ENCODE measurements at regions not wholly inside any gene's neighbourhood (a gene's known extent, or its start where the extent isn't known, plus 50 kb on each side); places are given as distances from the start of the nearest gene placed in this dataset.
A peak's percentile ranks its signal among the peaks of the same experiment; 100 is the strongest.

GRCh38 chr21:43351501-43352153 is 75.3 kb downstream of the SIK1 start:
- no peak overlapping the region for H3K27ac ChIP-seq (ENCODE audit: low read depth, low read length)
- H3K79me1 ChIP-seq (ENCODE audit: low read length), result peaks cover under 1% of the 10 kb centered on the region
- H3K9ac ChIP-seq (ENCODE audit: low read length), result no peak overlapping the region
- no peak overlapping the region for H2BK120ac ChIP-seq (ENCODE audit: insufficient read depth, low read length, poor library complexity)
- no peak overlapping the region for H3K23ac ChIP-seq (ENCODE audit: low read length)
- no peaks in the 10 kb centered on the region for H3K79me2 ChIP-seq (ENCODE audit: control insufficient read depth, insufficient read depth, low read length, poor library complexity)
- no peak overlapping the region for H4K8ac ChIP-seq (ENCODE audit: low read depth, low read length)
- no peaks in the 10 kb centered on the region for H3K36me3 ChIP-seq (ENCODE audit: control insufficient read depth in 1 of 2, insufficient read depth in 2 of 2, low read length in 2 of 2)
- H2BK12ac ChIP-seq (ENCODE audit: low read length), result no peak overlapping the region
- whole genome bisulfite sequencing (ENCODE audit: extremely low coverage, insufficient coverage, insufficient read length), result no CpG with 5 or more reads among the region's 13 CpGs
- H3K4me2 ChIP-seq (ENCODE audit: low read length), result no peak overlapping the region
- no peak overlapping the region for H3K14ac ChIP-seq (ENCODE audit: low read length)
- peaks cover 7 to 8% of the 10 kb centered on the region in 2 experiments for H3K4me1 ChIP-seq (ENCODE audit: control insufficient read depth in 1 of 2, insufficient read depth in 2 of 2, low read length in 2 of 2)
- H3K4ac ChIP-seq (ENCODE audit: low read depth, low read length), result no peak overlapping the region
- no peak overlapping the region for H2AK5ac ChIP-seq (ENCODE audit: low read length)
- no peak overlapping the region for H3K18ac ChIP-seq (ENCODE audit: low read length)
- H2BK5ac ChIP-seq (ENCODE audit: low read depth, low read length, poor library complexity), result no peak overlapping the region
- no peak overlapping the region for H2AFZ ChIP-seq (ENCODE audit: insufficient read depth, low read length, poor library complexity)
- no peak overlapping the region for H3K4me3 ChIP-seq (ENCODE audit: low read depth, low read length)
- no peak overlapping the region for H4K12ac ChIP-seq (ENCODE audit: low read depth, low read length)
- H3K9me3 ChIP-seq (ENCODE audit: insufficient read depth, low read depth, low read length), result peaks cover 3% of the 10 kb centered on the region
- no peak for DNase-seq
- H4K91ac ChIP-seq (ENCODE audit: low read depth, low read length), result no peak overlapping the region
- no peaks in the 10 kb centered on the region for H3K27me3 ChIP-seq (ENCODE audit: insufficient read depth, low read length)

GRCh38 chr21:43349644-43350043 is 77.3 kb downstream of the SIK1 start:
- Histone ChIP-seq H2AK5ac (ENCODE audit: low read length) (no peak overlapping the region), H2AFZ (ENCODE audit: insufficient read depth, low read length, poor library complexity) (no peak overlapping the region), H3K4me3 (ENCODE audit: low read depth, low read length) (no peak overlapping the region)

GRCh38 chr21:43348801-43349261 is 78.1 kb downstream of the SIK1 start:
- Histone ChIP-seq H3K27ac (ENCODE audit: low read depth, low read length) (no peak overlapping the region), H3K18ac (ENCODE audit: low read length) (no peak overlapping the region), H2AK5ac (ENCODE audit: low read length) (peak overlapping the region; percentile 49), H3K23ac (ENCODE audit: low read length) (no peak overlapping the region), H3K79me2 (ENCODE audit: control insufficient read depth, insufficient read depth, low read length, poor library complexity) (no peaks in the 10 kb centered on the region), H3K9ac (ENCODE audit: low read length) (no peak overlapping the region), H3K4me3 (ENCODE audit: low read depth, low read length) (no peak overlapping the region), H2AFZ (ENCODE audit: insufficient read depth, low read length, poor library complexity) (no peak overlapping the region), H2BK5ac (ENCODE audit: low read depth, low read length, poor library complexity) (no peak overlapping the region), H3K4me1 (ENCODE audit: control insufficient read depth in 1 of 2, insufficient read depth in 2 of 2, low read length in 2 of 2) (peaks cover 9 to 13% of the 10 kb centered on the region in 2 experiments), H3K4me2 (ENCODE audit: low read length) (no peak overlapping the region), H3K14ac (ENCODE audit: low read length) (peak overlapping the region; percentile 13), H3K79me1 (ENCODE audit: low read length) (peaks cover 4% of the 10 kb centered on the region), H3K36me3 (ENCODE audit: control insufficient read depth in 1 of 2, insufficient read depth in 2 of 2, low read length in 2 of 2) (no peaks in the 10 kb centered on the region), H3K9me3 (ENCODE audit: insufficient read depth, low read depth, low read length) (peaks cover 3% of the 10 kb centered on the region), H2BK12ac (ENCODE audit: low read length) (no peak overlapping the region), H2BK120ac (ENCODE audit: insufficient read depth, low read length, poor library complexity) (no peak overlapping the region), H4K12ac (ENCODE audit: low read depth, low read length) (no peak overlapping the region), H4K91ac (ENCODE audit: low read depth, low read length) (no peak overlapping the region), H3K27me3 (ENCODE audit: insufficient read depth, low read length) (no peaks in the 10 kb centered on the region), H3K4ac (ENCODE audit: low read depth, low read length) (no peak overlapping the region), H4K8ac (ENCODE audit: low read depth, low read length) (no peak overlapping the region)
- no peak for DNase-seq
- WGBS (ENCODE audit: extremely low coverage, insufficient coverage, insufficient read length), result no CpG with 5 or more reads among the region's 22 CpGs

More at GRCh38 chr21:43349644-43350043, 77.3 kb downstream of the SIK1 start:
- peak in 1 of 2 donors; percentile 66 for DNase-seq
- H3K36me3 ChIP-seq (ENCODE audit: control insufficient read depth in 1 of 2, insufficient read depth in 2 of 2, low read length in 2 of 2), result no peaks in the 10 kb centered on the region
- H2BK12ac ChIP-seq (ENCODE audit: low read length), result no peak overlapping the region
- H3K9me3 ChIP-seq (ENCODE audit: insufficient read depth, low read depth, low read length), result peaks cover 3% of the 10 kb centered on the region
- no CpG with 5 or more reads among the region's 9 CpGs for WGBS (ENCODE audit: extremely low coverage, insufficient coverage, insufficient read length)
- no peak overlapping the region for H4K12ac ChIP-seq (ENCODE audit: low read depth, low read length)
- no peak overlapping the region for H3K4me2 ChIP-seq (ENCODE audit: low read length)
- no peak overlapping the region for H4K8ac ChIP-seq (ENCODE audit: low read depth, low read length)
- peaks cover 4% of the 10 kb centered on the region for H3K79me1 ChIP-seq (ENCODE audit: low read length)
- no peak overlapping the region for H2BK5ac ChIP-seq (ENCODE audit: low read depth, low read length, poor library complexity)
- peaks cover 9 to 13% of the 10 kb centered on the region in 2 experiments for H3K4me1 ChIP-seq (ENCODE audit: control insufficient read depth in 1 of 2, insufficient read depth in 2 of 2, low read length in 2 of 2)
- no peak overlapping the region for H3K9ac ChIP-seq (ENCODE audit: low read length)
- H3K23ac ChIP-seq (ENCODE audit: low read length), result no peak overlapping the region
- H3K14ac ChIP-seq (ENCODE audit: low read length), result no peak overlapping the region
- no peak overlapping the region for H3K4ac ChIP-seq (ENCODE audit: low read depth, low read length)
- H2BK120ac ChIP-seq (ENCODE audit: insufficient read depth, low read length, poor library complexity), result no peak overlapping the region
- no peak overlapping the region for H3K18ac ChIP-seq (ENCODE audit: low read length)
- no peak overlapping the region for H4K91ac ChIP-seq (ENCODE audit: low read depth, low read length)
- no peaks in the 10 kb centered on the region for H3K79me2 ChIP-seq (ENCODE audit: control insufficient read depth, insufficient read depth, low read length, poor library complexity)
- no peaks in the 10 kb centered on the region for H3K27me3 ChIP-seq (ENCODE audit: insufficient read depth, low read length)
- no peak overlapping the region for H3K27ac ChIP-seq (ENCODE audit: low read depth, low read length)

GRCh38 chr21:43348170-43348766 is 78.7 kb downstream of the SIK1 start:
- Histone ChIP-seq H4K8ac (ENCODE audit: low read depth, low read length) (no peak overlapping the region), H3K4ac (ENCODE audit: low read depth, low read length) (no peak overlapping the region), H3K14ac (ENCODE audit: low read length) (no peak overlapping the region), H3K23ac (ENCODE audit: low read length) (no peak overlapping the region), H3K9me3 (ENCODE audit: insufficient read depth, low read depth, low read length) (peaks cover 3% of the 10 kb centered on the region), H3K27me3 (ENCODE audit: insufficient read depth, low read length) (no peaks in the 10 kb centered on the region), H3K18ac (ENCODE audit: low read length) (no peak overlapping the region), H3K27ac (ENCODE audit: low read depth, low read length) (no peak overlapping the region), H3K36me3 (ENCODE audit: control insufficient read depth in 1 of 2, insufficient read depth in 2 of 2, low read length in 2 of 2) (no peaks in the 10 kb centered on the region), H3K79me2 (ENCODE audit: control insufficient read depth, insufficient read depth, low read length, poor library complexity) (no peaks in the 10 kb centered on the region), H3K9ac (ENCODE audit: low read length) (no peak overlapping the region), H3K4me2 (ENCODE audit: low read length) (no peak overlapping the region), H2BK120ac (ENCODE audit: insufficient read depth, low read length, poor library complexity) (no peak overlapping the region), H3K4me1 (ENCODE audit: control insufficient read depth in 1 of 2, insufficient read depth in 2 of 2, low read length in 2 of 2) (peaks cover 13 to 15% of the 10 kb centered on the region in 2 experiments), H4K91ac (ENCODE audit: low read depth, low read length) (no peak overlapping the region), H4K12ac (ENCODE audit: low read depth, low read length) (no peak overlapping the region), H2BK12ac (ENCODE audit: low read length) (no peak overlapping the region), H2AFZ (ENCODE audit: insufficient read depth, low read length, poor library complexity) (no peak overlapping the region), H2AK5ac (ENCODE audit: low read length) (peak overlapping the region; percentile 49), H2BK5ac (ENCODE audit: low read depth, low read length, poor library complexity) (no peak overlapping the region), H3K79me1 (ENCODE audit: low read length) (peaks cover 6% of the 10 kb centered on the region), H3K4me3 (ENCODE audit: low read depth, low read length) (no peak overlapping the region)
- DNase-seq, result no peak
- WGBS (ENCODE audit: extremely low coverage, insufficient coverage, insufficient read length), result no CpG with 5 or more reads among the region's 15 CpGs

Data from trophoblast cell (in vitro differentiated cells and primary cell).